ENCODE measurements at regions not wholly inside any gene's neighbourhood (a gene's known extent, or its start where the extent isn't known, plus 50 kb on each side); places are given as distances from the start of the nearest gene placed in this dataset.

DNA sequence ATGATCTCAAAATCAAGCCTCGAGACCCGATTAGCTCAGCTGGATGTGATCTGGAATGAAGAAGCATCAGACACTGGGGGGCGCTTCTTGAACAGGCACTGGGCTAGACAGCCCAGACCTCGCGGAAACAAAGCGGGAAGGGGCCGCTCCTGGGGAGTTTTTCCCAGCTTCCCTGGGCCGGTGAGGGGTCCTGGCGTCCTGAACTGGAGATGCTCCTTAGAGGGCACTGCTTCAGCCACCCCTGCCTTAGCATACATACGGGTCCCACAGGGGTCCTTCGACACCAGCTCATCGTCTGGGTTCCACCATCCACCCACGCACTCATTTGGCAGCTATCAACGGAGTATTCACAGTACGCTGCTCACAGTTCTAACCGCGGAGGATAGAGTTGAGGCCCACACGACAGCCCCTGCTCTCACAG, 146.7 kb downstream of the TSN start:
- H3K27me3 ChIP-seq = peaks cover 0 to 11% (median 0%) of the 10 kb centered on the region in 4 donors
- 71 to 77% methylated on average over 17 of the region's 18 CpGs for WGBS, 2 donors
- H3K36me3 ChIP-seq = no peaks in the 10 kb centered on the region
- intact Hi-C loops (cut with DNase I) = no loop called here
- no peak overlapping the region for H3K4me3 ChIP-seq
- TF ChIP-seq POLR2A (IDR thresholded peaks at IDR 0.05) = no peak
- TF ChIP-seq, protein P1, sequence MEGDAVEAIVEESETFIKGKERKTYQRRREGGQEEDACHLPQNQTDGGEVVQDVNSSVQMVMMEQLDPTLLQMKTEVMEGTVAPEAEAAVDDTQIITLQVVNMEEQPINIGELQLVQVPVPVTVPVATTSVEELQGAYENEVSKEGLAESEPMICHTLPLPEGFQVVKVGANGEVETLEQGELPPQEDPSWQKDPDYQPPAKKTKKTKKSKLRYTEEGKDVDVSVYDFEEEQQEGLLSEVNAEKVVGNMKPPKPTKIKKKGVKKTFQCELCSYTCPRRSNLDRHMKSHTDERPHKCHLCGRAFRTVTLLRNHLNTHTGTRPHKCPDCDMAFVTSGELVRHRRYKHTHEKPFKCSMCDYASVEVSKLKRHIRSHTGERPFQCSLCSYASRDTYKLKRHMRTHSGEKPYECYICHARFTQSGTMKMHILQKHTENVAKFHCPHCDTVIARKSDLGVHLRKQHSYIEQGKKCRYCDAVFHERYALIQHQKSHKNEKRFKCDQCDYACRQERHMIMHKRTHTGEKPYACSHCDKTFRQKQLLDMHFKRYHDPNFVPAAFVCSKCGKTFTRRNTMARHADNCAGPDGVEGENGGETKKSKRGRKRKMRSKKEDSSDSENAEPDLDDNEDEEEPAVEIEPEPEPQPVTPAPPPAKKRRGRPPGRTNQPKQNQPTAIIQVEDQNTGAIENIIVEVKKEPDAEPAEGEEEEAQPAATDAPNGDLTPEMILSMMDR (IDR thresholded peaks at IDR 0.05) = no peak
- no peaks in the 10 kb centered on the region for H3K9me3 ChIP-seq
- no peak for DNase-seq
- no peaks in the 10 kb centered on the region for H3K4me1 ChIP-seq
- no peak overlapping the region for H3K27ac ChIP-seq

- Histone ChIP-seq H3K4me1 (no peaks in the 10 kb centered on the region), H3K4me3 (no peak overlapping the region), H3K9me3 (no peaks in the 10 kb centered on the region), H3K36me3 (no peaks in the 10 kb centered on the region), H3K27ac (no peak overlapping the region), H3K27me3 (peaks cover 0 to 13% (median 0%) of the 10 kb centered on the region in 4 donors)
- intact Hi-C loops (cut with DNase I) = no loop called here
- 51 to 66% methylated on average over 3 of the region's 13 CpGs for WGBS, 2 donors
- DNase-seq = no peak
- TF ChIP-seq, protein P1 (IDR thresholded peaks at IDR 0.05) = no peak
- no peak for TF ChIP-seq POLR2A (IDR thresholded peaks at IDR 0.05)
These were observed 147.2 kb downstream of the TSN start for GRCh38 chr2:121902616-121903015.

GRCh38 chr2:121903037-121903689, 147.7 kb downstream of the TSN start:
- H3K27me3 ChIP-seq = peaks cover 0 to 13% (median 0%) of the 10 kb centered on the region in 4 donors
- no peaks in the 10 kb centered on the region for H3K36me3 ChIP-seq
- TF ChIP-seq POLR2A (IDR thresholded peaks at IDR 0.05) = no peak
- TF ChIP-seq, protein P1 (IDR thresholded peaks at IDR 0.05) = no peak
- 54 to 55% methylated on average over 8 of the region's 14 CpGs for WGBS, 2 donors
- no peak overlapping the region for H3K27ac ChIP-seq
- intact Hi-C loops (cut with DNase I) = no loop called here
- H3K4me3 ChIP-seq = no peak overlapping the region
- H3K4me1 ChIP-seq = no peaks in the 10 kb centered on the region
- no peaks in the 10 kb centered on the region for H3K9me3 ChIP-seq
- DNase-seq = no peak

GRCh38 chr2:121904656-121905055, 149.2 kb downstream of the TSN start:
- Histone ChIP-seq H3K4me3 (no peak overlapping the region), H3K27ac (no peak overlapping the region), H3K4me1 (no peaks in the 10 kb centered on the region), H3K27me3 (peaks cover 0 to 16% (median 0%) of the 10 kb centered on the region in 4 donors), H3K9me3 (no peaks in the 10 kb centered on the region), H3K36me3 (no peaks in the 10 kb centered on the region)
- no peak for TF ChIP-seq POLR2A (IDR thresholded peaks at IDR 0.05)
- TF ChIP-seq, protein P1 (IDR thresholded peaks at IDR 0.05) = no peak
- WGBS, 2 donors = 86 to 91% methylated on average over 2 of the region's 2 CpGs
- no peak for DNase-seq
- intact Hi-C loops (cut with DNase I) = no loop called here

DNA sequence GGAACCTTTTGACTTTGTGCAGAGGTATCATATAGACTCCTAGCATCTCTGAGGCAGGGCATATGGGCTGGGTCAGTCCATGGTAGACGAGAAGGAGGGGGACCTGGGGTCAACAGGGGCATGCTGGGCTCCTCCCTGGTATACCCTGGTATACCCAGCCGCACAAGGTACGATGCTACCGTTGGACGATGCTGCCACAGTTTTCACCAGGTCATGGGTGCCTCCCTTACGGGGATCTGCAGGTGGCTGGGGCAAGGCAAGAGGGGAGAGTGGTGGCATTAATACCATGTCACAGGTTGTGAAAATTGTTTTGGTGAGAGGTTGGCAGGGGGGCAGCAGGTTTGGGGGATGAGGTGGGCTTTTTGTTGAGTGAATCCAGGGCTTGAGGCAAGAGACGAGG, 149.8 kb downstream of the TSN start:
- TF ChIP-seq, protein P1 (IDR thresholded peaks at IDR 0.05) = no peak
- no peak for TF ChIP-seq POLR2A (IDR thresholded peaks at IDR 0.05)
- no peak overlapping the region for H3K27ac ChIP-seq
- intact Hi-C loops (cut with DNase I) = no loop called here
- DNase-seq = no peak
- H3K9me3 ChIP-seq = no peaks in the 10 kb centered on the region
- WGBS, 2 donors = 80 to 85% methylated on average over 5 to 7 of the region's 7 CpGs
- no peak overlapping the region for H3K4me3 ChIP-seq
- no peaks in the 10 kb centered on the region for H3K36me3 ChIP-seq
- no peaks in the 10 kb centered on the region for H3K4me1 ChIP-seq
- peaks cover 0 to 16% (median 0%) of the 10 kb centered on the region in 4 donors for H3K27me3 ChIP-seq

Data from esophagus squamous epithelium (tissue), 5 donors.